IgD-negative memory B cell (primary cell): ENCODE measurements at regions not wholly inside any gene's neighbourhood (a gene's known extent, or its start where the extent isn't known, plus 50 kb on each side); places are given as distances from the start of the nearest gene placed in this dataset.
"Not testable (repeated sequence)": the region's sequence is repeated elsewhere in the genome, so short reads cannot be mapped to it uniquely, and the experiment has no call there.

Experiments
- H3K27ac Mint-ChIP-seq, 3 donors: one replicate each; pipeline ENCODE4 v1.8.0; 2020 to 2022; ENCODE audit warnings: mild to moderate bottlenecking in 3 of 3, mixed read lengths in 3 of 3, moderate library complexity in 1 of 3
- H3K27me3 Mint-ChIP-seq: one replicate; pipeline ENCODE4 v1.8.0; 2021; ENCODE audit warnings: mixed read lengths
- H3K36me3 Mint-ChIP-seq: one replicate; pipeline ENCODE4 v1.8.0; 2020; ENCODE audit warnings: mild to moderate bottlenecking, mixed read lengths
- H3K4me1 Mint-ChIP-seq, 3 donors: one replicate each; pipeline ENCODE4 v1.8.0; 2020 to 2022; ENCODE audit warnings: mixed read lengths in 3 of 3, mild to moderate bottlenecking in 1 of 3
- H3K4me3 Mint-ChIP-seq, 4 donors: one replicate each; pipeline ENCODE4 v1.8.0; 2020 to 2022; ENCODE audit warnings: mild to moderate bottlenecking in 4 of 4, mixed read lengths in 4 of 4, moderate library complexity in 3 of 4
- H3K9me3 Mint-ChIP-seq, 3 donors: one replicate each; pipeline ENCODE4 v1.8.0; 2020 to 2021; ENCODE audit warnings: mixed read lengths in 3 of 3, mild to moderate bottlenecking in 1 of 3

DNA sequence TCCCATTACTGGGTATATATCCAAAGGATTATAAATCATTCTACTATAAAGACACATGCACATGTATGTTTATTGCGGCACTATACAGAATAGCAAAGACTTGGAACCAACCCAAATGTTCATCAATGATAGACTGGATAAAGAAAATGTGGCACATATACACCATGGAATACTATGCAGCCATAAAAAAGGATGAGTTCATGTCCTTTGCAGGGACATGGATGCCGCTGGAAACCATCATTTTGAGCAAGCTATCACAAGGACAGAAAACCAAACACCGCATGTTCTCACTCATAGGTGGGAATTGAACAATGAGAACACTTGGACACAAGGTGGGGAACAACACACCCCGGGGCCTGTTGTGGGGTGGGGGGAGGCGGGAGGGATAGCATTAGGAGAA is 57.0 kb upstream of the NEUROD1 start:
- H3K4me3 Mint-ChIP-seq, H3K4me1 Mint-ChIP-seq, H3K27ac Mint-ChIP-seq, H3K9me3 Mint-ChIP-seq, H3K36me3 Mint-ChIP-seq, H3K27me3 Mint-ChIP-seq: not testable (repeated sequence)

DNA sequence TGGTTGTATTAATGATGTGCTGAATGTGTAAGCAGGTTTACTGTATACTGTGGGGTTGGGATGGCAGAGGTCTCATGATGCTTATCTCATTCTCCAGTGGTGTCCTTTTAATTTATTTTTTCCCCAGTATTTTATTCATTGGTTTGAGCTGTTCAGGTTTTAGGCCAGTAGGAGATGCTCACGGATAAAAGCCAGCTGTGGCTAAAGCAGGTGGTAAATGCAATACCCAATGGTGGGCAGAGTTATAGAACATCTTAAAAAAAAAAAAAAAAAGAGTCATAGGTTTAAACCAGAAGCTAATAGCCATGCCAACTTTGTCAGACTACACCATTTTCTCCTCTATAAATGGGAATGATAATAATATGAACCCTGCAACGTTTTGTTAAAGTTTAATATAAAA is 57.8 kb upstream of the NEUROD1 start:
- peaks cover 5% of the 10 kb centered on the region for H3K27me3 Mint-ChIP-seq
- no peak overlapping the region for H3K4me3 Mint-ChIP-seq
- peaks cover 0 to 3% (median 0%) of the 10 kb centered on the region in 3 donors for H3K4me1 Mint-ChIP-seq
- H3K27ac Mint-ChIP-seq = no peak overlapping the region
- no peaks in the 10 kb centered on the region for H3K36me3 Mint-ChIP-seq
- H3K9me3 Mint-ChIP-seq = peaks cover 0 to 2% (median 0%) of the 10 kb centered on the region in 3 donors

DNA sequence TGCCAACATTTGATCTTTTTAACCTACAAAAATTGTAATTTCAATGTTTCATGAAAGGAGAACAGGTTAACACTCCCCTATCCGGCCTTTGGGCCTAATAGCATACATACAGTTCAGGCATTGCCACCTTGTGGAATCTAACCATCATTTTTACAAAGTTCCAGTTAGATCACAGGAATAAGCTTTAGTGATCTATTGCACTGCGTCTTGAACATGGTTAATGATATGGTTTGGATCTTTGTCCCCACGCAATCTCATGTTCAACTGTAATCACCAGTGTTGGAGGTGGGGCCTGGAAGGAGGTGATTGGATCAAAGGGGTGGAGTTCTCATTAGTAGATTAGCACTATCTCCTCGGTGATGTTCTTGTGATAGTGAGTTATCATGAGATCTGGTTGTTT is 58.2 kb upstream of the NEUROD1 start:
- H3K27ac Mint-ChIP-seq = no peak overlapping the region
- no peaks in the 10 kb centered on the region for H3K9me3 Mint-ChIP-seq
- peaks cover 5% of the 10 kb centered on the region for H3K27me3 Mint-ChIP-seq
- H3K4me3 Mint-ChIP-seq = no peak overlapping the region
- peaks cover 0 to 3% (median 0%) of the 10 kb centered on the region in 3 donors for H3K4me1 Mint-ChIP-seq
- H3K36me3 Mint-ChIP-seq = no peaks in the 10 kb centered on the region

DNA sequence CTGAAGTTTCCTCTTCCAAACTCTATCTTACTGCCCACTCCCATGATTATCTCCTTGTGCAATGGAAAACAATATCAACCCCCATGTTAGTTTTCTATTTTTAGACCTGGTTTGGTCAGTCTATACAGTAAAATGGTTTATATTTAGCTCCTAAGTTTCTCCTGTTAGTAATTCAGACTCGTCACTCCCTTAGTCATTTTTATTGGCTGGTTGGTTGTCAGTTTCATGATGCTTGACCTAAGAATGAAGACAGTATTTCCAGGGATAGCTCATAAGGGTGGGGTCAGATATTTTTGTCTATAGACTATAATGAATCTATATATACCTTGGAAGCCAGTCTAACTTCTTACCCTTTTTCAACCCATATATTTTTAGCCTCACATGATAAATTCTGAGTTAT is 61.4 kb upstream of the NEUROD1 start:
- H3K4me3 Mint-ChIP-seq = no peak overlapping the region
- H3K9me3 Mint-ChIP-seq = no peaks in the 10 kb centered on the region
- H3K27ac Mint-ChIP-seq = no peak overlapping the region
- peaks cover 0 to 3% (median 0%) of the 10 kb centered on the region in 3 donors for H3K4me1 Mint-ChIP-seq
- no peaks in the 10 kb centered on the region for H3K27me3 Mint-ChIP-seq
- H3K36me3 Mint-ChIP-seq = no peaks in the 10 kb centered on the region

DNA sequence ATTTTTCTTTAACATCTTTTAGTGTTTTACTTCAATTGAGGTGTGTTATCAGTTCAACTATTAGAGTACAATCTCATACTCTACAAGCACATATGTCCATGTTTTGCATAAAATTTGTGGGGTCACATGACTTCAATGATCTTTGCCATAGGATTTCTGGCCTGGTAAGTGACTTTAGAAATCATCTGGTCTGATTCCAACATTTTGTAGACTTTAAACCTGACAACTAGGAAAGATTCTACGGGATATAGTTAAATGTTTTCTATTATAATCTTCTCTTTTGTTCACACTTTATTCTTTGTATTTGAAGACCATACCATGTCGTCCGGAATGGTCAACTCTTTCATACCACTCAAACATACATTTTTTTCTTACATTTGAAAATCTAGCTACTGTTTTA is 62.0 kb upstream of the NEUROD1 start:
- H3K27me3 Mint-ChIP-seq = no peaks in the 10 kb centered on the region
- H3K36me3 Mint-ChIP-seq = no peaks in the 10 kb centered on the region
- H3K4me1 Mint-ChIP-seq = peaks cover 0 to 3% (median 0%) of the 10 kb centered on the region in 3 donors
- H3K4me3 Mint-ChIP-seq = no peak overlapping the region
- H3K27ac Mint-ChIP-seq = no peak overlapping the region
- H3K9me3 Mint-ChIP-seq = no peaks in the 10 kb centered on the region

DNA sequence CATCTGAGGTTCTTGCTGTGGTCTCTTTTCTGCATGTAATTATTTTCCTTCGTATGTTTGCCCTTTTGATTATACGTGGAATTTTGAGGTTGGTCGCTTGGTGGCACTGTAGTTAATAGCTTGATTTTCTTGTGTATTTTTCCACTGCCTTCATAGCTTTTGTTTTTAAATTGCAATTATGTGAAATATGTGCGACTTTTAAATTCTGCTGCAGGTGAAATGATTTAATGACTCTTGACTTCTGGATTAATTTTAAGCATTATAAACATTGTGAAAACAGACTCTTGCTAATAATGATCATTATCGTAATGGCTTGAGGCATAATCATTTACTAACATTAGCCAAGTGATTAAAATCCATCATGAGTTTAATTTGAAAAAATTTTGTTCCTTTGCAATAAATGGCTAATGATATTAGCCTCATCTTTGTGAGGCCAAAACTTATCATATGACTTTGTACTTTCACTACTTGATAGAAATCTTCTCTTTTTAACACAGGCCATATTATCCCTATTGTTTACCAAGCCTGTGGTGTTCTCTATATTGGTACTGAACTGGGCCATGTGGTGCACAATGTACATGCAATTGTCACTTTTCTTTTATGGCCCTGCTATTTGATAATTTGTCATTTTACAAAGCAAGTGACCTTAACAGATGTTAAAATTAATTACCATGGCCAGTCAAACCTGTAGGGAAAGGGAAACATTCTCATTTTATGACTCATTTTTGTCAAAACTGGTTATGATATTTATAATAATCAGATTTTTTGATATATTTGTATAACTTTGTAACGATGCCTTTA is 62.8 kb upstream of the NEUROD1 start:
- H3K4me3 Mint-ChIP-seq = no peak overlapping the region
- no peaks in the 10 kb centered on the region for H3K36me3 Mint-ChIP-seq
- H3K27me3 Mint-ChIP-seq = peaks cover 3% of the 10 kb centered on the region
- H3K9me3 Mint-ChIP-seq = no peaks in the 10 kb centered on the region
- H3K27ac Mint-ChIP-seq = no peak overlapping the region
- H3K4me1 Mint-ChIP-seq = peaks cover 0 to 3% (median 0%) of the 10 kb centered on the region in 3 donors

DNA sequence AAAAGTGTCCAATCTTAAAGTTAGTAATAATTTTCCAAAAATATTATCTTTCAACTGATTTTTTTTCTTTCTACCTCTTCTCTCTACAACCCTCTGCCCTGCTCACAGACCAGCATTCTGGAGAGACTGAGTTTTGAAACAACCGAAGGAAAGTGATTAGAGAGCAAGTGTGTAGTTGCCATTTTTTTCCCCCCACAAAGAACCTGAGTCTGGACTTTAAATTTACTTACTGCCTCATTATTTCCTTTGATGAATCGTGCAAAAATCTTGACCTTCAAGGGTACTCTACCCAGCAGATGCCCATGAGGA is 63.4 kb upstream of the NEUROD1 start:
- no peaks in the 10 kb centered on the region for H3K9me3 Mint-ChIP-seq
- H3K36me3 Mint-ChIP-seq = peaks cover 2% of the 10 kb centered on the region
- H3K27me3 Mint-ChIP-seq = peaks cover 3% of the 10 kb centered on the region
- no peak overlapping the region for H3K4me3 Mint-ChIP-seq
- no peak overlapping the region for H3K27ac Mint-ChIP-seq
- H3K4me1 Mint-ChIP-seq = peaks cover 0 to 3% (median 0%) of the 10 kb centered on the region in 3 donors

DNA sequence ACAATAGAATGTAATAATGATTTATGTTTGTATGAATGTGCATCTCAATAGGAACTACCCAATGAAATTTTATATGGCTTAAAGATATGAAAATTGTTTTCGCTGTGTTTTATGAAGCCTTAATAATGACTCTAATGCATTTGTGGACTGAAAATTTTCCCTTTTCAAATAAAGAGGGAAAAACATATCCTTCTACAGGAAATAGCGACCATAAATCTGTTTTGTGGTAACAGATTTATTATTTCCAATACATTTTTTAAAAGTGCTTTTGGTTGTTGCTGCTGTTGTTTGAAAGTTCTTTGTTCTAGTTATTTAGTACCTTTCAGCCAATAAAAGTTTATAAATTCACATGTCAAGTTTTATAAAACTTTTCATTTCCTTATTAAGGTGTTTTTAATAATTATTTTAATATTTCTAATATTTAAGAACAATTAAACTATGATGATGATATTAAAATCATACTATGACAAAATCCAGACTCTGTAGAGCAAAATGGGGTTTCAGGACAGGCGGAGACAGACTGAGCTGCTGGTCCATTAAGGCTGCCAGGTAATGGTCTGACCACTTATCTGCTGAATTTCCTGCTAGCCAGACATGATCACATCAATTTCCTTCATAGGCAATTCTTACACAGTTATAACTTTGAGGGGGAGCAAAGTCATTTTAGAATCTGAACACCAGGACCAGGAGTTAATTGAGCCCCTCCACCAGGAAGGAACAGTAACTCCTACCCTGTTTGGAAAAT is 65.7 kb upstream of the NEUROD1 start:
- Mint-ChIP-seq H3K4me1 (peaks cover 0 to 3% (median 0%) of the 10 kb centered on the region in 3 donors), H3K27me3 (peaks cover 9% of the 10 kb centered on the region), H3K27ac (no peak overlapping the region), H3K4me3 (no peak overlapping the region), H3K9me3 (no peaks in the 10 kb centered on the region), H3K36me3 (peaks cover 2% of the 10 kb centered on the region)

DNA sequence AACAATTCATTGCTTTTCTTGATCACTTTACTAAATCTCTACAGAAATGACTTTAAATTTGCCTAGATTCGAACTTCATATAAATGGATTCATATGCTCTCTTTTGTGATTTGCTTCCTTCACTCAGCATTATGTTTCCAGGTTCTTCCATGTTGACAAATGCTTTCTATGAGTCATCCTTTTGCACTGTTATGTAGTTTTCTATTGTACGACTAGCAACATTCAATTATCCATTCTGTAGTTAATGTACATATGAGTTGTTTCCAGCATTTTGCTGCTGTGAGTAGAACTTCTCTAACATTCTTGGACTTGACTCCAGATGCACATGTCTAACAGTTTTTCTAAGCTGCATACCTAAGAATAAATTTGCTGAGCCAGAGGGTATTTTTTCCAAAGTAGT is 66.5 kb upstream of the NEUROD1 start:
- H3K9me3 Mint-ChIP-seq = no peaks in the 10 kb centered on the region
- H3K4me3 Mint-ChIP-seq = no peak overlapping the region
- H3K27me3 Mint-ChIP-seq = peaks cover 9% of the 10 kb centered on the region
- H3K4me1 Mint-ChIP-seq = peaks cover 0 to 3% (median 0%) of the 10 kb centered on the region in 3 donors
- no peak overlapping the region for H3K27ac Mint-ChIP-seq
- peaks cover 2% of the 10 kb centered on the region for H3K36me3 Mint-ChIP-seq

DNA sequence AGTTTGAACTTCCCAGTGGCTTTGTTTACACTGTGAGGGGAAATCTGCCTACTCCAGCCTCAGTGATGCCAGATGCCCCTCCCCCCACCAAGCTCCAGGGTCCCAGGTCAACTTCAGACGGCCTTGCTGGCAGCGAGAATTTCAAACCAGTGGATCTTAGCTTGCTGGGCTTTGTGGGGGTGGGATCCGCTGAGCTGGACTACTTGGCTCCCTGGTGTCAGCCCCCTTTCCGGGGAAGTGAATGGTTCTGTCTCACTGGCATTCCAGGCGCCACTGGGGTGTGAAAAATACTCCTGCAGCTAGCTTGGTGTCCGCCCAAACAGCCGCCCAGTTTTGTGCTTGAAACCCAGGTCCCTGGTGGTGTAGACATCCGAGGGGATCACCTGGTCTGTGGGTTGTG is 70.0 kb upstream of the NEUROD1 start:
- H3K9me3 Mint-ChIP-seq = no peaks in the 10 kb centered on the region
- H3K27ac Mint-ChIP-seq = no peak overlapping the region
- H3K4me1 Mint-ChIP-seq = no peaks in the 10 kb centered on the region
- H3K27me3 Mint-ChIP-seq = peaks cover 21% of the 10 kb centered on the region
- H3K4me3 Mint-ChIP-seq = no peak overlapping the region
- peaks cover 2% of the 10 kb centered on the region for H3K36me3 Mint-ChIP-seq

DNA sequence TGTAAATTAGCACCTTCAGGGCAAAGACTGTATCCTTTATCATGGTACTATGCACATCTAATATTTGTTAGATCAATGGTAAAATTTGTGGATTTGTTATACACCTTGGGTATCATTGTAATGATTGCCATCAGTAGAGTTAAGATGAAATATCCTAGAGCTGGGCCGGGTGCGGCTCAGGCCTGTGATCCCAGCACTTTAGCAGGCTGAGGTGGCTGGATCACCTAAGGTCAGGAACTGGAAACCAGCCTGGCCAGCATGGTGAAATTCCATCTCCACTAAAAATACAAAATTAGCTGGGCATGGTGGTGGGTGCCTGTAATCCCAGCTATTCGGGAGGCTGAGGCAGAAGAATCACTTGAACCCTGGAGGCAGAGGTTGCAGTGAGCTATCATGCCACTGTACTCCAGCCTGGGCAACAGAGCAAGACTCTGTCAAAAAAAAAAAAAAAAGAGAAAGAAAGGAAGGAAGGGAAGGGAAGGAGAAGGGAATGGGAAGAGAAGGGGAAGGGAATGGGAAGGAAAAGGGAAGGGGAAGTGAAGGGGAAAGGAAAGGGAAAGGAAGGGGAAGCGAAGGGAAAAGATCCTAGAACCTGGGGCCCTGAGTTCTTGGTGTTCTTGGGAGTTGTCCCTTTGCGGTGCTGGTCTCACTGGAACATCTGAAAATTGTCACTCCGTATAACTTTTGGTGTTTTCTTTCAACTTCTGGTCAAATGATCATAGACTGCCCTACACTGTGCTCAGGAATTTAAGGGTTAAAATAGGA is 71.1 kb upstream of the NEUROD1 start:
- Mint-ChIP-seq H3K4me3 (no peak overlapping the region), H3K27me3 (peaks cover 25% of the 10 kb centered on the region), H3K27ac (no peak overlapping the region)

DNA sequence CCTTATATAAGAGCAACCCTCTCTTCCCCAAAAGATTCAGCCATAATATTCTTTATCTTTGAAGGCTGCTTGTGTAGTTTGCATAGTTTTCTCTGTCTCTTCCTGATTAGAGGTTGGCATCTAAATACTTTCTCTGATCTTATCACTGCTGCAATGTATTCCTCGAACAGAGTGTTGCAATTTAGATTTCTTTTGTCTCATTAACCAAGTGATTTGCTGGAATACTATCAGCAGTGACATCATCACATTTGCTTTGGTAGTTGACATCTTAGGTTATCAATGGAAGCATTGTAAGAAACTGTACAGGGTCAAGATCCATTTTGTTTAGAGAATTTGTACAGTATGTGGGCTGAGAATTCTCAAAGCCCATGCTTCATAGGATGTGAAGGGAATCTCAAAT is 72.0 kb upstream of the NEUROD1 start:
- Mint-ChIP-seq H3K4me3 (no peak overlapping the region), H3K9me3 (no peaks in the 10 kb centered on the region), H3K36me3 (peaks cover 3% of the 10 kb centered on the region), H3K4me1 (no peaks in the 10 kb centered on the region), H3K27me3 (peaks cover 25% of the 10 kb centered on the region), H3K27ac (no peak overlapping the region)

More for the DNA sequence above, 71.1 kb upstream of the NEUROD1 start:
- Mint-ChIP-seq H3K9me3 (no peaks in the 10 kb centered on the region), H3K4me1 (no peaks in the 10 kb centered on the region), H3K36me3 (peaks cover 3% of the 10 kb centered on the region)

DNA sequence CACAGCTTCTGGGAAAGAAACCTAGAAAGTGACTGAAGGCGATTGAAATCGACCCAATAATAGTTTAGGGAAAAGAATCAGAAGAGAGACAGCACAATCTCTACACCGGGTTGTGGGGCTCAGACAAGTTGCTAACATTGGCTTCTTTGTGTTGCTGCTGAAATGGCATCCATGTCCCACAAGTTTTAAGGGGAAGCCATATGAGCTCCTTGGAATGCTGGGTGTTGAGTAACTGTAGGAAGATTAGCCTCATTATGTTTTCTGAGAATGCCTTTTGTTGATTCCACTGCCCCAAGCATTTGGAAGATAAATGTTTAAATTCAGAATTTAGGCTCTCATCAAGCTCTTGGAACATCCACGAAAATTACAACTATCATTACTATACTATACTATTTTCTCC is 73.4 kb upstream of the NEUROD1 start:
- H3K4me3 Mint-ChIP-seq = no peak overlapping the region
- H3K4me1 Mint-ChIP-seq = no peaks in the 10 kb centered on the region
- no peaks in the 10 kb centered on the region for H3K9me3 Mint-ChIP-seq
- no peak overlapping the region for H3K27ac Mint-ChIP-seq
- H3K36me3 Mint-ChIP-seq = peaks cover 1% of the 10 kb centered on the region
- peaks cover 24% of the 10 kb centered on the region for H3K27me3 Mint-ChIP-seq

DNA sequence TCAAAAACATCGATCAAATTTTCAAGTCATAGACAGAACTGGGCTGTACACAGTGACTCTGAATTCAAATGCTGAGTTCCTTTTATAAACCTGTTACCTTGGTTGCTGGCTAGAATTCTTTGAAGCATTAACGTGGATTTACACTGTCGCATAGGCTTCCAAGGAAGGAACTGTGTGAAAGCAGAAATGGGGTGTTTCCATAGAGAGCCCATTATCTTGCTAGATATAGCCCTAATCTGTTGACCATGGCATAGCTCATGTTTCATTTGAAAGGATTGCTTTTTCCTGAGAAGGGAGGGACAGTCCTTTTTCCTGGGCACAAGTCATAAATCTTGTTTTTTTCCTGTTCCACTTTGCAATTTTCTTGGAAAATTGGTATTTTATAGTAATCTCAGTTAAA is 73.8 kb upstream of the NEUROD1 start:
- peaks cover 1% of the 10 kb centered on the region for H3K36me3 Mint-ChIP-seq
- H3K4me1 Mint-ChIP-seq = no peaks in the 10 kb centered on the region
- H3K27ac Mint-ChIP-seq = no peak overlapping the region
- H3K4me3 Mint-ChIP-seq = no peak overlapping the region
- peaks cover 22% of the 10 kb centered on the region for H3K27me3 Mint-ChIP-seq
- H3K9me3 Mint-ChIP-seq = peaks cover 0 to 4% (median 2%) of the 10 kb centered on the region in 3 donors

DNA sequence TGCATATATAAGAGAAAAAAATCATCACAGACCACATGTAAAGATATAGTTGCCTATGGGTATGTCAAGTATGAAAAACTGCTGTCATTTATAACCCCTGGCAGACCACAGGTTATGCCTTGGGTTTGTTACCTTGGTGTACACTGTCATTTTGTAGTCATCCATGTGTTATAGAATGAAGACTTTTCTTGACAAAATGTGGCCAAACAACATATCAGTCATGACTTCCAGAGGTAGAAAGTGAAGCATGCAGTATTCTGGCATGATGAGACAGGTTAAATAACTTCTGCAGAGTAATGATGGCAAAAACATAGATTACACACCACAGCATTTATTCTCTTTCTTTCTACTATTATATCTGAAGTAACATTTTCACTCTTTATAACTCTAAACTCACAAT is 74.9 kb upstream of the NEUROD1 start:
- Mint-ChIP-seq H3K27me3 (peaks cover 19% of the 10 kb centered on the region), H3K4me1 (no peaks in the 10 kb centered on the region), H3K36me3 (peaks cover 3% of the 10 kb centered on the region), H3K9me3 (peaks cover 0 to 6% (median 3%) of the 10 kb centered on the region in 3 donors), H3K27ac (no peak overlapping the region), H3K4me3 (no peak overlapping the region)
